ENCODE measurements at regions not wholly inside any gene's neighbourhood (a gene's known extent, or its start where the extent isn't known, plus 50 kb on each side); places are given as distances from the start of the nearest gene placed in this dataset.

DNA sequence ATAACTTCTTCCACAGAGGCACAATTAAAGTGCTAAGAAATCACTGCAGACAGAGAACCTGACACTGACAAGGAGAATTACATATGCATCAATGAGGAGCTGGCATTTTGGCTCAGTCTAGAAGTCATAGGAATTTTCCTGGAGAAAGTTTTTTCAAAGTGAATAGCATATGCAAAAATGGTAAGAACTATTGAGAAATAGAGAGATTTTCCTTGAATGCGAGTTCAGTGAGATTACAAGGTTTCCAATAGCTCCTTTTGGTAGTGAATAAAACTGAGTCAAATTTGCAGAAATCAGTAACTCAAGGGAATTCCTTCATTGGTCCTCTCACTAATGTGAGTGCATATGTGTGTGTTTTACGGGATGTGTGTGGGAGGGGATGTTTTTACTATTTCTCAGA lies 557.5 kb downstream of the PPARGC1A start:
- H4K20me1 ChIP-seq (ENCODE audit: control insufficient read depth, insufficient read depth, low read depth, low read length): no peaks in the 10 kb centered on the region
- H3K27ac ChIP-seq (ENCODE audit: low read depth, low read length): no peak overlapping the region
- H3K4me2 ChIP-seq (ENCODE audit: low read length): no peak overlapping the region
- no peak overlapping the region for H3K4me3 ChIP-seq (ENCODE audit: low read length)
- no peaks in the 10 kb centered on the region for H3K9me3 ChIP-seq (ENCODE audit: control insufficient read depth, insufficient read depth, low read length)
- no peaks in the 10 kb centered on the region for H3K79me2 ChIP-seq (ENCODE audit: control insufficient read depth, low read length)
- no peaks in the 10 kb centered on the region for H3K9me2 ChIP-seq (replicated peaks; ENCODE audit: control insufficient read depth, low read length)
- peaks cover 43% of the 10 kb centered on the region for H3K4me1 ChIP-seq (ENCODE audit: control insufficient read depth, low read length)
- H3F3A ChIP-seq (ENCODE audit: control insufficient read depth, insufficient read depth): peaks cover 6% of the 10 kb centered on the region
- peaks cover 8% of the 10 kb centered on the region for H3K36me3 ChIP-seq (ENCODE audit: control insufficient read depth, low read length)
- H3K27me3 ChIP-seq (ENCODE audit: control insufficient read depth, low read length): no peaks in the 10 kb centered on the region
- no peak for TF ChIP-seq EZH2phosphoT487 (IDR thresholded peaks at IDR 0.05; ENCODE audit: borderline replicate concordance, low read length)
- TF ChIP-seq, protein P1, sequence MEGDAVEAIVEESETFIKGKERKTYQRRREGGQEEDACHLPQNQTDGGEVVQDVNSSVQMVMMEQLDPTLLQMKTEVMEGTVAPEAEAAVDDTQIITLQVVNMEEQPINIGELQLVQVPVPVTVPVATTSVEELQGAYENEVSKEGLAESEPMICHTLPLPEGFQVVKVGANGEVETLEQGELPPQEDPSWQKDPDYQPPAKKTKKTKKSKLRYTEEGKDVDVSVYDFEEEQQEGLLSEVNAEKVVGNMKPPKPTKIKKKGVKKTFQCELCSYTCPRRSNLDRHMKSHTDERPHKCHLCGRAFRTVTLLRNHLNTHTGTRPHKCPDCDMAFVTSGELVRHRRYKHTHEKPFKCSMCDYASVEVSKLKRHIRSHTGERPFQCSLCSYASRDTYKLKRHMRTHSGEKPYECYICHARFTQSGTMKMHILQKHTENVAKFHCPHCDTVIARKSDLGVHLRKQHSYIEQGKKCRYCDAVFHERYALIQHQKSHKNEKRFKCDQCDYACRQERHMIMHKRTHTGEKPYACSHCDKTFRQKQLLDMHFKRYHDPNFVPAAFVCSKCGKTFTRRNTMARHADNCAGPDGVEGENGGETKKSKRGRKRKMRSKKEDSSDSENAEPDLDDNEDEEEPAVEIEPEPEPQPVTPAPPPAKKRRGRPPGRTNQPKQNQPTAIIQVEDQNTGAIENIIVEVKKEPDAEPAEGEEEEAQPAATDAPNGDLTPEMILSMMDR (IDR thresholded peaks at IDR 0.05; ENCODE audit: low read depth, low read length, poor library complexity, severe bottlenecking): no peak

GRCh38 chr4:23327120-23327519 lies 562.7 kb downstream of the PPARGC1A start:
- peaks cover 7% of the 10 kb centered on the region for H3K4me1 ChIP-seq (ENCODE audit: control insufficient read depth, low read length)

GRCh38 chr4:23324021-23324690 lies 565.7 kb downstream of the PPARGC1A start:
- H4K20me1 ChIP-seq (ENCODE audit: control insufficient read depth, insufficient read depth, low read depth, low read length): no peaks in the 10 kb centered on the region
- TF ChIP-seq, protein P1 (IDR thresholded peaks at IDR 0.05; ENCODE audit: low read depth, low read length, poor library complexity, severe bottlenecking): no peak
- no peak for TF ChIP-seq EZH2phosphoT487 (IDR thresholded peaks at IDR 0.05; ENCODE audit: borderline replicate concordance, low read length)
- H3K4me3 ChIP-seq (ENCODE audit: low read length): no peak overlapping the region
- H3K79me2 ChIP-seq (ENCODE audit: control insufficient read depth, low read length): no peaks in the 10 kb centered on the region
- no peaks in the 10 kb centered on the region for H3F3A ChIP-seq (ENCODE audit: control insufficient read depth, insufficient read depth)
- H3K27ac ChIP-seq (ENCODE audit: low read depth, low read length): no peak overlapping the region
- peaks cover 7% of the 10 kb centered on the region for H3K4me1 ChIP-seq (ENCODE audit: control insufficient read depth, low read length)
- no peak overlapping the region for H3K4me2 ChIP-seq (ENCODE audit: low read length)
- H3K9me2 ChIP-seq (replicated peaks; ENCODE audit: control insufficient read depth, low read length): no peaks in the 10 kb centered on the region
- no peaks in the 10 kb centered on the region for H3K27me3 ChIP-seq (ENCODE audit: control insufficient read depth, low read length)
- H3K9me3 ChIP-seq (ENCODE audit: control insufficient read depth, insufficient read depth, low read length): no peaks in the 10 kb centered on the region
- H3K36me3 ChIP-seq (ENCODE audit: control insufficient read depth, low read length): no peaks in the 10 kb centered on the region

More at GRCh38 chr4:23327120-23327519, 562.7 kb downstream of the PPARGC1A start:
- no peak for TF ChIP-seq EZH2phosphoT487 (IDR thresholded peaks at IDR 0.05; ENCODE audit: borderline replicate concordance, low read length)
- TF ChIP-seq, protein P1 (IDR thresholded peaks at IDR 0.05; ENCODE audit: low read depth, low read length, poor library complexity, severe bottlenecking): no peak
- no peak overlapping the region for H3K4me3 ChIP-seq (ENCODE audit: low read length)
- H3F3A ChIP-seq (ENCODE audit: control insufficient read depth, insufficient read depth): no peaks in the 10 kb centered on the region
- no peak overlapping the region for H3K4me2 ChIP-seq (ENCODE audit: low read length)
- no peaks in the 10 kb centered on the region for H3K36me3 ChIP-seq (ENCODE audit: control insufficient read depth, low read length)
- H3K79me2 ChIP-seq (ENCODE audit: control insufficient read depth, low read length): no peaks in the 10 kb centered on the region
- H3K9me2 ChIP-seq (replicated peaks; ENCODE audit: control insufficient read depth, low read length): no peaks in the 10 kb centered on the region
- no peaks in the 10 kb centered on the region for H3K9me3 ChIP-seq (ENCODE audit: control insufficient read depth, insufficient read depth, low read length)
- H4K20me1 ChIP-seq (ENCODE audit: control insufficient read depth, insufficient read depth, low read depth, low read length): no peaks in the 10 kb centered on the region
- H3K27me3 ChIP-seq (ENCODE audit: control insufficient read depth, low read length): no peaks in the 10 kb centered on the region
- no peak overlapping the region for H3K27ac ChIP-seq (ENCODE audit: low read depth, low read length)
